HCT116 (cell line): ENCODE measurements at regions not wholly inside any gene's neighbourhood (a gene's known extent, or its start where the extent isn't known, plus 50 kb on each side); places are given as distances from the start of the nearest gene placed in this dataset.

Experiments used
- ATAC-seq: fragments of 200-7000 bp; cut with Tn5 transposase; 2 replicates; pipeline ENCODE4 v1.9.1; 2020; ENCODE audit warnings: mild to moderate bottlenecking, moderate library complexity
- BruUV-seq: library from RNA; stranded (reverse); fragments of 400-500 nt; replicated peaks from 2 replicates; lab custom pipeline; 2021; lab: Mats Ljungman, UMichigan
- CTCF ChIA-PET: fragments of 300-600 bp; sonication (Branson Sonifier 250); formaldehyde crosslinking; loops from one replicate; lab custom pipeline; 2021; ENCODE audit warnings: antibody characterized with exemption; lab: Charles Lee
- POLR2A ChIA-PET: fragments of 300-600, 350-600 bp; sonication (Branson Sonifier 250); formaldehyde crosslinking; loops from one replicate; lab custom pipeline; 2021; ENCODE audit warnings: antibody characterized with exemption; lab: Charles Lee
- RAD21 ChIA-PET, 2 experiments: fragments of 300-600 bp; sonication (Branson Sonifier 250); formaldehyde crosslinking; loops; one replicate each; lab custom pipeline; 2023; ENCODE audit warnings: low total read pairs in 2 of 2; ENCODE audit not compliant: uncharacterized antibody in 2 of 2, unreplicated experiment in 2 of 2, low non-redundant PET in 1 of 2; lab: Charles Lee
- DNase-seq: peaks from one replicate; pipeline ENCODE4 v3.0.0-alpha.2; 2010; ENCODE audit warnings: low read depth, low spot score
- H2AFZ ChIP-seq: fragments of 200-600 bp; shearing (Covaris generic), sonication (generic); 2 replicates; pipeline ENCODE4 v1.6.1; 2017; ENCODE audit warnings: low read depth, mixed run types, mixed read lengths, antibody characterized with exemption, low read length; ENCODE audit not compliant: poor library complexity, severe bottlenecking
- H3K27ac ChIP-seq: 2 replicates; pipeline ENCODE4 v1.5.1; 2012; ENCODE audit warnings: low read depth, low read length
- H3K27me3 ChIP-seq: fragments of 200-600 bp; sonication (generic); 2 replicates; pipeline ENCODE4 v1.6.1; 2016; ENCODE audit warnings: mixed run types, low read length, mixed read lengths; ENCODE audit not compliant: insufficient read depth
- H3K36me3 ChIP-seq, 2 experiments: fragments of 200-500 bp in 1 of 2; fragments of 200-600 bp in 1 of 2; sonication (Bioruptor generic) in 1 of 2; sonication (generic) in 1 of 2; 2 replicates each; pipeline versions ENCODE4 v1.5.1 to v1.6.1; 2014 to 2016; ENCODE audit warnings: low read length in 2 of 2, inconsistent platforms in 1 of 2, mixed read lengths in 1 of 2, mixed run types in 1 of 2; ENCODE audit not compliant: insufficient read depth in 2 of 2, control insufficient read depth in 1 of 2
- H3K4me1 ChIP-seq, 2 experiments: fragments of 200-600 bp in 1 of 2; sonication (generic) in 1 of 2; 2 replicates each; pipeline versions ENCODE4 v1.5.1 to v1.6.1; 2012 to 2017; ENCODE audit warnings: low read length in 2 of 2, inconsistent platforms in 1 of 2, mild to moderate bottlenecking in 1 of 2, mixed read lengths in 1 of 2, mixed run types in 1 of 2, moderate library complexity in 1 of 2; ENCODE audit not compliant: insufficient read depth in 2 of 2, control insufficient read depth in 1 of 2
- H3K4me2 ChIP-seq: fragments of 200-600 bp; sonication (generic); 2 replicates; pipeline ENCODE4 v1.6.1; 2017; ENCODE audit warnings: mixed run types, low read length, mixed read lengths
- H3K4me3 ChIP-seq, 2 experiments: fragments of 200-600 bp in 1 of 2; sonication (generic) in 1 of 2; replicated peaks in 1 of 2; 2 replicates each; pipeline ENCODE4 v1.5.1; 2011 to 2016; ENCODE audit warnings: low read length in 2 of 2, control low read depth in 1 of 2, low read depth in 1 of 2, mild to moderate bottlenecking in 1 of 2, mixed read lengths in 1 of 2, mixed run types in 1 of 2
- H3K79me2 ChIP-seq: fragments of 200-600 bp; sonication (generic); 2 replicates; pipeline ENCODE4 v1.6.1; 2017; ENCODE audit warnings: mild to moderate bottlenecking, mixed run types, low read length, moderate library complexity, mixed read lengths; ENCODE audit not compliant: insufficient read depth
- H3K9ac ChIP-seq: fragments of 200-600 bp; sonication (generic); 2 replicates; pipeline ENCODE4 v1.6.1; 2016; ENCODE audit warnings: low read length, mixed read lengths
- H3K9me2 ChIP-seq: fragments of 200-600 bp; sonication (generic), shearing (Covaris generic); 2 replicates; pipeline ENCODE4 v1.6.1; 2017; ENCODE audit warnings: mixed run types, mild to moderate bottlenecking, moderate library complexity; ENCODE audit not compliant: insufficient read depth
- H3K9me3 ChIP-seq, 2 experiments: fragments of 200-500 bp in 1 of 2; fragments of 200-600 bp in 1 of 2; sonication (Bioruptor generic) in 1 of 2; sonication (generic) in 1 of 2; 2 replicates each; pipeline ENCODE4 v1.6.1; 2014 to 2017; ENCODE audit warnings: low read length in 2 of 2, mixed read lengths in 2 of 2, inconsistent platforms in 1 of 2, low read depth in 1 of 2, mild to moderate bottlenecking in 1 of 2, mixed run types in 1 of 2, moderate library complexity in 1 of 2; ENCODE audit not compliant: control insufficient read depth in 1 of 2, insufficient read depth in 1 of 2
- H4K20me1 ChIP-seq: fragments of 200-600 bp; sonication (generic), shearing (Covaris generic); 2 replicates; pipeline ENCODE4 v1.6.1; 2017; ENCODE audit warnings: mixed run types, mild to moderate bottlenecking, moderate library complexity; ENCODE audit not compliant: insufficient read depth
- EGR1 ChIP-seq: IDR thresholded peaks from 2 replicates; pipeline ENCODE4 v1.6.1; 2012; ENCODE audit warnings: low read depth
- ELF1 ChIP-seq: IDR thresholded peaks from 2 replicates; pipeline ENCODE4 v1.6.1; 2012; ENCODE audit warnings: low read depth, borderline replicate concordance
- EZH2 ChIP-seq: fragments of 200-600 bp; sonication (generic); IDR thresholded peaks from 2 replicates; pipeline ENCODE4 v1.6.1; 2017; ENCODE audit warnings: antibody characterized with exemption, mixed run types
- EZH2phosphoT487 ChIP-seq: fragments of 200-600 bp; IDR thresholded peaks from 2 replicates; pipeline ENCODE4 v1.6.1; 2018; ENCODE audit warnings: antibody characterized with exemption, borderline replicate concordance
- FOSL1 ChIP-seq: IDR thresholded peaks from 2 replicates; pipeline ENCODE4 v1.6.1; 2012; ENCODE audit warnings: low read depth
- POLR2AphosphoS5 ChIP-seq: IDR thresholded peaks from 2 replicates; pipeline ENCODE4 v1.6.1; 2011; ENCODE audit warnings: mild to moderate bottlenecking, low read depth, low read length, moderate library complexity
- REST ChIP-seq: IDR thresholded peaks from 2 replicates; pipeline ENCODE4 v1.6.1; 2012; ENCODE audit warnings: low read depth
- SIN3A ChIP-seq: IDR thresholded peaks from 2 replicates; pipeline ENCODE4 v1.6.1; 2012; ENCODE audit warnings: low read depth
- TCF7L2 ChIP-seq: IDR thresholded peaks from 2 replicates; pipeline ENCODE4 v1.7.0; 2011; ENCODE audit warnings: borderline replicate concordance, inconsistent platforms; ENCODE audit not compliant: insufficient read depth, insufficient read length; ENCODE audit errors: extremely low read depth
- intact Hi-C: fragments of 100-400 bp; cut with micrococcal nuclease; formaldehyde crosslinking; loops from 2 replicates; pipeline ENCODE4 v1.10.0; 2022

DNA sequence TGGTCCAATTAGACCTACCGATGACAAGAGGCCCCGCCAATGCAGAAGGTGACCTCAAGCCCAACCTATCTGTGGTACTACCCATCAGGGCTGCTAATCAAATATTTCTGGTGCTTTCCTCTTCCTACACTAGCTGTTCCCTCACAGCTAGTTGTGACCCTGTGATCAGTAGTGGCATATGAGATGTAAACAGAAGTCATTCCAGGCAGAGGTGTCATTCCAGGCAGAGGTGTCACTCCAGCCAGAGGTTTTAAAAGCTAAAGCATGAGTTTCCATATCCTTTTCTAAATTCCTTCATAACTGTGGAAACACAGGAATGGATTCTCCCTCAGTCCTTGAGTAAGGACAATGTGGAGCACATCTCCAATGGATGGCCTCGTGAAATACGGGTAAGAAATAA lies 110.9 kb upstream of the DNAJC10 start:
- Histone ChIP-seq H4K20me1 (no peaks in the 10 kb centered on the region), H3K9ac (no peak overlapping the region), H3K4me2 (no peak overlapping the region), H2AFZ (no peak overlapping the region), H3K27ac (no peak overlapping the region), H3K9me2 (no peaks in the 10 kb centered on the region), H3K9me3 (no peaks in the 10 kb centered on the region), H3K27me3 (no peaks in the 10 kb centered on the region), H3K79me2 (no peaks in the 10 kb centered on the region), H3K4me3 (no peak overlapping the region), H3K4me1 (no peaks in the 10 kb centered on the region), H3K36me3 (no peaks in the 10 kb centered on the region)
- intact Hi-C loops = no loop called here
- ATAC-seq (no peak), DNase-seq (no peak)
- BruUV-seq = no TSS peak
- ChIA-PET POLR2A (no interaction called here), CTCF (no interaction called here), RAD21 (interaction anchor here in 1 of 2 experiments (0.6 kb wide), 1 partner anchor 74 kb away, joined by 7 read pairs; no protein-coding TSS in a partner anchor)
- TF ChIP-seq EZH2 (no peak), TCF7L2 (no peak), ELF1 (no peak), EGR1 (no peak), REST (no peak), SIN3A (no peak), FOSL1 (no peak), POLR2AphosphoS5 (no peak), EZH2phosphoT487 (no peak)
